ENCODE measurements at regions not wholly inside any gene's neighbourhood (a gene's known extent, or its start where the extent isn't known, plus 50 kb on each side); places are given as distances from the start of the nearest gene placed in this dataset.

GRCh38 chr5:4159681-4160080 lies 564.0 kb downstream of the IRX1 start:
- no peak for TF ChIP-seq CTCF (IDR thresholded peaks at IDR 0.05; ENCODE audit: insufficient read depth, low read length)
- TF ChIP-seq POLR2AphosphoS5 (IDR thresholded peaks at IDR 0.05; ENCODE audit: low read depth), result no peak
- no peak for TF ChIP-seq SPI1 (IDR thresholded peaks at IDR 0.05; ENCODE audit: borderline replicate concordance, low read depth)
- no peak for TF ChIP-seq GABPA (IDR thresholded peaks at IDR 0.05; ENCODE audit: low read depth)
- TF ChIP-seq REST (IDR thresholded peaks at IDR 0.05; ENCODE audit: insufficient replicate concordance, low read depth), result no peak
- Histone ChIP-seq H3K27me3 (ENCODE audit: insufficient read depth, poor library complexity, severe bottlenecking) (no peaks in the 10 kb centered on the region), H3K4me3 (replicated peaks; ENCODE audit: insufficient read depth, low read length) (no peak overlapping the region), H3K27ac (replicated peaks) (no peak overlapping the region)
- no peak for DNase-seq (ENCODE audit: low read depth in 1 of 2, low spot score in 1 of 2)

GRCh38 chr5:4164167-4164566 lies 568.5 kb downstream of the IRX1 start:
- no peak overlapping the region for H3K4me3 ChIP-seq (replicated peaks; ENCODE audit: insufficient read depth, low read length)
- DNase-seq (ENCODE audit: low read depth in 1 of 2, low spot score in 1 of 2), result no peak
- TF ChIP-seq CTCF (IDR thresholded peaks at IDR 0.05; ENCODE audit: insufficient read depth, low read length), result no peak
- TF ChIP-seq GABPA (IDR thresholded peaks at IDR 0.05; ENCODE audit: low read depth), result no peak
- TF ChIP-seq REST (IDR thresholded peaks at IDR 0.05; ENCODE audit: insufficient replicate concordance, low read depth), result peak; percentile 52
- no peak for TF ChIP-seq POLR2AphosphoS5 (IDR thresholded peaks at IDR 0.05; ENCODE audit: low read depth)
- TF ChIP-seq SPI1 (IDR thresholded peaks at IDR 0.05; ENCODE audit: borderline replicate concordance, low read depth), result no peak
- no peaks in the 10 kb centered on the region for H3K27me3 ChIP-seq (ENCODE audit: insufficient read depth, poor library complexity, severe bottlenecking)
- H3K27ac ChIP-seq (replicated peaks), result no peak overlapping the region

- no peak for TF ChIP-seq REST (IDR thresholded peaks at IDR 0.05; ENCODE audit: insufficient replicate concordance, low read depth)
- no peak for TF ChIP-seq CTCF (IDR thresholded peaks at IDR 0.05; ENCODE audit: insufficient read depth, low read length)
- no peak for TF ChIP-seq POLR2AphosphoS5 (IDR thresholded peaks at IDR 0.05; ENCODE audit: low read depth)
- no peak for TF ChIP-seq SPI1 (IDR thresholded peaks at IDR 0.05; ENCODE audit: borderline replicate concordance, low read depth)
- no peak for TF ChIP-seq GABPA (IDR thresholded peaks at IDR 0.05; ENCODE audit: low read depth)
- Histone ChIP-seq H3K27ac (replicated peaks) (no peak overlapping the region), H3K27me3 (ENCODE audit: insufficient read depth, poor library complexity, severe bottlenecking) (no peaks in the 10 kb centered on the region), H3K4me3 (replicated peaks; ENCODE audit: insufficient read depth, low read length) (no peak overlapping the region)
- no peak for DNase-seq (ENCODE audit: low read depth in 1 of 2, low spot score in 1 of 2)
Observed at GRCh38 chr5:4180703-4181102, 585.1 kb downstream of the IRX1 start.
